ENCODE measurements at regions not wholly inside any gene's neighbourhood (a gene's known extent, or its start where the extent isn't known, plus 50 kb on each side); places are given as distances from the start of the nearest gene placed in this dataset.
A peak's percentile ranks its signal among the peaks of the same experiment; 100 is the strongest.

GRCh38 chr13:21925720-21926119 lies 254.8 kb downstream of the FGF9 start:
- H3K9me3 ChIP-seq (ENCODE audit: insufficient read depth in 2 of 2, low read depth in 1 of 2, low read length in 1 of 2), result peaks cover 0 to 6% of the 10 kb centered on the region in 2 experiments; a peak in 1 of 4 replicates
- H4K5ac ChIP-seq (ENCODE audit: insufficient read length, low read depth, low read length), result no peak overlapping the region
- ChIA-PET POLR2A (ENCODE audit: partially characterized antibody) (interaction anchor here (1.1 to 1.5 kb wide), 2 partner anchors 13 to 19 kb away, joined by 3 read pairs; no protein-coding TSS in a partner anchor), CTCF (ENCODE audit: partially characterized antibody) (interaction anchor here (1.3 kb wide), 1 partner anchor 14 kb away, joined by 5 read pairs; no protein-coding TSS in a partner anchor)
- H3K23ac ChIP-seq (ENCODE audit: insufficient read length), result no peak overlapping the region
- H3K18ac ChIP-seq (ENCODE audit: extremely low read depth, low read length), result no peak overlapping the region
- no peak overlapping the region for H3K56ac ChIP-seq (replicated peaks; ENCODE audit: insufficient read length, low read depth, low read length)
- no peak overlapping the region for H3K27ac ChIP-seq (ENCODE audit: low read depth, low read length)
- H3K14ac ChIP-seq (ENCODE audit: insufficient read length), result no peak overlapping the region
- TF ChIP-seq TEAD4 (IDR thresholded peaks at IDR 0.05; ENCODE audit: low read depth, low read length), result peak; percentile 90
- no peak for TF ChIP-seq ATF2 (IDR thresholded peaks at IDR 0.05; ENCODE audit: low read length)
- TF ChIP-seq RXRA (IDR thresholded peaks at IDR 0.05; ENCODE audit: insufficient read depth, low read depth, low read length), result no peak
- TF ChIP-seq SP1 (IDR thresholded peaks at IDR 0.05; ENCODE audit: low read depth, low read length), result 0 out of 2 replicates have a peak, but pooled peaks have one; percentile 31
- peak in 1 of 2 experiments; percentile 93; a peak in 1 of 3 replicates for TF ChIP-seq EP300 (IDR thresholded peaks at IDR 0.05; ENCODE audit: borderline replicate concordance in 1 of 2, low read depth in 2 of 2, low read length in 2 of 2)
- TF ChIP-seq HDAC2 (IDR thresholded peaks at IDR 0.05; ENCODE audit: borderline replicate concordance in 1 of 2, low read depth in 2 of 2, low read length in 2 of 2), result no peak
- TF ChIP-seq TCF12 (IDR thresholded peaks at IDR 0.05; ENCODE audit: low read depth, low read length), result peak; percentile 99
- TF ChIP-seq POU5F1 (IDR thresholded peaks at IDR 0.05; ENCODE audit: low read depth, low read length), result peak; percentile 85
- peak overlapping the region; percentile 82 for H2BK5ac ChIP-seq (ENCODE audit: low read depth, low read length)
- H3K9ac ChIP-seq (replicated peaks in 1 of 4; ENCODE audit: extremely low read depth in 1 of 4, low read depth in 3 of 4, low read length in 3 of 4), result no peak overlapping the region
- H3K27me3 ChIP-seq (replicated peaks in 1 of 4; ENCODE audit: control insufficient read depth in 3 of 4, extremely low read depth in 1 of 4, insufficient read depth in 3 of 4, low read length in 3 of 4), result peaks cover 0 to 3% (median 0%) of the 10 kb centered on the region in 4 experiments; a peak in 1 of 7 replicates
- no peaks in the 10 kb centered on the region for H3K23me2 ChIP-seq (ENCODE audit: low read depth, low read length)
- peak overlapping the region; percentile 68; the same call in 1 of the 2 replicates for H2BK20ac ChIP-seq (ENCODE audit: low read length)
- H3K4me1 ChIP-seq (replicated peaks in 1 of 4; ENCODE audit: control insufficient read depth in 3 of 4, insufficient read depth in 4 of 4, low read length in 3 of 4), result peaks cover 0 to 11% (median 4%) of the 10 kb centered on the region in 4 experiments; a peak in 5 of 7 replicates
- FAIRE-seq, result peak; percentile 24
- no peak overlapping the region for H3K4me3 ChIP-seq (ENCODE audit: extremely low read depth in 1 of 4, insufficient read depth in 2 of 4, low read depth in 3 of 4, low read length in 4 of 4)
- peaks cover 0 to under 1% (median 0%) of the 10 kb centered on the region in 4 experiments; a peak in 1 of 8 replicates for H3K36me3 ChIP-seq (ENCODE audit: control insufficient read depth in 2 of 4, insufficient read depth in 4 of 4, low read length in 3 of 4)
- no peak overlapping the region for H4K8ac ChIP-seq (ENCODE audit: extremely low read depth, insufficient read depth, low read length)
- no peak for DNase-seq (ENCODE audit: low read depth in 1 of 2, low spot score in 2 of 2)
- no peak overlapping the region for H3K4ac ChIP-seq (replicated peaks; ENCODE audit: insufficient read length, low read depth, low read length)
- 83% methylated on average over 6 of the region's 6 CpGs; no CpG with 5 or more reads in 1 of the 2 experiments for WGBS, 2 experiments (ENCODE audit: extremely low coverage in 1 of 2, insufficient coverage in 1 of 2, insufficient read length in 1 of 2, insufficient replicate concordance in 2 of 2, low coverage in 1 of 2, low lambda C conversion rate in 2 of 2, missing lambda C conversion rate in 1 of 2)
- H2AFZ ChIP-seq (ENCODE audit: low read length), result no peak overlapping the region
- H2AK5ac ChIP-seq (ENCODE audit: low read depth, low read length), result no peak overlapping the region
- no peak overlapping the region for H2BK15ac ChIP-seq (ENCODE audit: low read length)
- no peak overlapping the region for H2BK120ac ChIP-seq (replicated peaks; ENCODE audit: low read depth, low read length)
- no peaks in the 10 kb centered on the region for H3K79me1 ChIP-seq (ENCODE audit: low read depth, low read length)
- H4K91ac ChIP-seq (replicated peaks; ENCODE audit: insufficient read length, low read length), result peak overlapping the region; percentile 32
- no peak overlapping the region for H3K4me2 ChIP-seq (ENCODE audit: insufficient read depth in 1 of 2, low read depth in 2 of 2, low read length in 2 of 2)
- H4K20me1 ChIP-seq (replicated peaks in 1 of 2; ENCODE audit: control insufficient read depth in 1 of 2, insufficient read depth in 2 of 2, low read length in 2 of 2), result no peaks in the 10 kb centered on the region
- no peaks in the 10 kb centered on the region for H3K79me2 ChIP-seq (ENCODE audit: control insufficient read depth in 1 of 2, insufficient read depth in 2 of 2, low read length in 2 of 2)
- peak overlapping the region; percentile 71 for H2BK12ac ChIP-seq (ENCODE audit: low read depth, low read length)
